Coronary artery (tissue), 2 donors: ENCODE measurements at regions not wholly inside any gene's neighbourhood (a gene's known extent, or its start where the extent isn't known, plus 50 kb on each side); places are given as distances from the start of the nearest gene placed in this dataset.

ENCODE experiments used
- DNase-seq: peaks from one replicate; pipeline ENCODE4 v3.0.0-alpha.2; 2017; ENCODE audit warnings: low spot score
- H3K27ac ChIP-seq, 2 donors: fragments of 200-600 bp; sonication (generic); one replicate each; pipeline ENCODE4 v1.5.1; 2016 to 2019
- H3K4me3 ChIP-seq: fragments of 200-600 bp; sonication (generic); 2 replicates; pipeline ENCODE4 v1.5.1; 2016; ENCODE audit warnings: mild to moderate bottlenecking, moderate library complexity
- CTCF ChIP-seq: fragments of 200-600 bp; sonication (generic); IDR thresholded peaks from one replicate; pipeline ENCODE4 v1.5.1; 2019; ENCODE audit warnings: antibody characterized with exemption

- no peak overlapping the region for H3K27ac ChIP-seq
- no peak overlapping the region for H3K4me3 ChIP-seq
- no peak for TF ChIP-seq CTCF
- no peak for DNase-seq
These were observed 131.3 kb downstream of the EN1 start for GRCh38 chr2:118716102-118716501.

GRCh38 chr2:118714118-118714517 is 133.3 kb downstream of the EN1 start:
- no peak for TF ChIP-seq CTCF
- DNase-seq, result no peak
- no peak overlapping the region for H3K27ac ChIP-seq

GRCh38 chr2:118711603-118712002 is 135.8 kb downstream of the EN1 start:
- TF ChIP-seq CTCF, result no peak
- no peak overlapping the region for H3K4me3 ChIP-seq
- no peak for DNase-seq
- no peak overlapping the region for H3K27ac ChIP-seq

More at GRCh38 chr2:118714118-118714517, 133.3 kb downstream of the EN1 start:
- H3K4me3 ChIP-seq, result no peak overlapping the region

GRCh38 chr2:118710481-118710880 is 137.0 kb downstream of the EN1 start:
- H3K27ac ChIP-seq, result no peak overlapping the region
- no peak for TF ChIP-seq CTCF
- DNase-seq, result no peak

GRCh38 chr2:118709786-118710185 is 137.7 kb downstream of the EN1 start:
- TF ChIP-seq CTCF, result no peak
- Histone ChIP-seq H3K4me3 (no peak overlapping the region), H3K27ac (no peak overlapping the region)
- no peak for DNase-seq

More at GRCh38 chr2:118710481-118710880, 137.0 kb downstream of the EN1 start:
- no peak overlapping the region for H3K4me3 ChIP-seq

GRCh38 chr2:118706844-118707243 is 140.6 kb downstream of the EN1 start:
- Histone ChIP-seq H3K4me3 (no peak overlapping the region), H3K27ac (no peak overlapping the region)
- no peak for DNase-seq
- no peak for TF ChIP-seq CTCF

- Histone ChIP-seq H3K27ac (no peak overlapping the region), H3K4me3 (no peak overlapping the region)
- DNase-seq, result no peak
- TF ChIP-seq CTCF, result no peak
These were observed 141.1 kb downstream of the EN1 start for GRCh38 chr2:118706371-118706770.
